Stimulated activated CD8-positive, alpha-beta memory T cell treated with anti-CD3 and anti-CD28 coated beads, Interleukin-12 subunit alpha, Interleukin-12 subunit beta, amount 100 ng/mL, for 1 hour (primary cell): ENCODE measurements at regions not wholly inside any gene's neighbourhood (a gene's known extent, or its start where the extent isn't known, plus 50 kb on each side); places are given as distances from the start of the nearest gene placed in this dataset.
"Not testable (repeated sequence)": the region's sequence is repeated elsewhere in the genome, so short reads cannot be mapped to it uniquely, and the experiment has no call there.

Experiments used
- DNase-seq: peaks from one replicate; pipeline ENCODE4 v3.0.0-alpha.2; 2020; ENCODE audit warnings: low read depth

DNA sequence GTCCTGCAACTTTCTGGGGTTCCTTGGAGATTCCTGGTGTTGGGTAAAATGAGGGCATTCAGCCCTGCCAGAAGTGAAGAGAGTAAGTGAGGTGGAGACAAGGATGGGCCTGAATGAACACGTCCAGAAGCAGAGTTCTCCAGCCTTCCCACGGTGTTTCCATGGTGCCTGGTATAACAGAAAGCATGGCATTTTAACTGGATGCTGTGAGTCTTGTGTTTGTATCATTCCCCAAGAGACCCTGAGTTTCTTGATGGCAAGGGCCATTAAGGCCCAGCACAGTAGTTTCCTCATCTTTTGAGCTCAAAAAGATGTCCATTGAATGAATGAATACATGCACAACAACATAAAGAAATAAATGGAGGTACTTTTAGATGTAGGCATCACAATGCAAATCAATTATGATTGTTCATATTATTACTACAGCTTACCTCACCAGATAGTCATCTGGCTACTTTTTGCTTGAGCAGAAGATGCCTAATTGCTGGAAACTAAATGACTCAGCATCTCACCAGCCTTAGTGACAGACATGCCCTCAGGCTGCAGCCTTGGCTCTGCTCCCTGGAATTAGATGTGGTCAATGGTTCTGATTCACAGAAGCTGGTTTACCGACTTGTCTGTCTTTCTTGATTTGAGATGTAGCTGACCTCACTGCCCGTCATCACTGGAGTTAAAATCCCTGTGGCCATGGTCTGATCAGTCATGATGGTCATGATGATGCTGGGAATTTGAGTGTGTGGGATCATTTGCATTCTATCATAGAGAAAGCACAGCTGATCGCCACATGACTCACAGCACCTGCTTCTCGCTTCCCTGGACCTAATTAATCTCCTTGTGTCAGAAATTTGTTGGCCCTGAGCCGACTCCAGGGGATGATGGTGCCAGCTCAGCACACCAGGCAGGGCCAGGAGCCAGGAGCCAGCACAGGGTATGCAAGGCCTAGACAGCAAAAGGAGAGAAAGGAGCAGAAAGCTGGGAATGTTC is 83.9 kb downstream of the CXCL12 start:
- no peak for DNase-seq

DNA sequence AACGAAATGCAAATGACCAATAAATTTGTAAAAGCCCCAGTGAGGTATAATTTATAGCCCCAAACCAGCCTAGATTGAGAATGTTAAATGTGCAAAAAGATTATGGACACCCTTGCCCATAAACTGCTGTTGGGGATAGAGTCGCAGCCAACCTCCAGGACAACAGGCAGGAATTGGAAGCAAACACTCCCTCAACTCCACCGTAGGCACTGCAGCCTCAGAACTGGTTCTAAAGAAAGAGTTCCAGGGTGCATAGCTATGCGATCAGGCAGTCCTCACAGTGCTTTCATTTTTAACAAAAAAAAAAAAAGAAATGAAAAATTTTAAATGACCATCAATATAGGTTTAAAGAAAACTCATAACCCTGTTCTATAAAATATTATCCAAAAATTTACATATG is 86.2 kb downstream of the CXCL12 start:
- DNase-seq = no peak

- no peak for DNase-seq
Measured at GRCh38 chr10:44297963-44298362, 86.9 kb downstream of the CXCL12 start.

DNA sequence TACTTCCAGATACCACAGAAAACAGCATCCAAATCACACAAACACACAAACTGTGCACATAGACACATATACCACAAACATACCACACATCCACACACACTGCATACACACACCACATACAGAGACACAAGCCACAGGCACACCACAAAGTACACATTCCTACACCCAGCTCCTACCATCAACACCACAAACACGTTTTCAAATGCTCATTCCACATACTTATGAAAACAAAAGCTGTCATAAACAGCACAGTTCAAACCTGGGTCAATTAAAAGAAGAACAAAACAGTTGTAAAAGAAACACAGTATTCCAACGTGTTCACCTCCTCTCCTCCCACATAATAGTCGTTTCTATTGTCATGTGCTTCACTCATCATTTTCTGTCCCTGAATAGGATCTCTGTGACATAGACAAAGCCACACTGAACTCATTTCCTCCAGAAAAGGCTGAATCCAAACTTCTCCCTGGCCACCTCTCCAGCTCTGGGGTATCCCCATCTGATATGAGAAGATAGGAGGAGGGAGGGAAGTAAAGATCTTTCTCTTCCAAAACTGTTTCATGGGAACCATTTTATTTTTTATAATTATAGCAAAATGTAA is 89.2 kb downstream of the CXCL12 start:
- DNase-seq = no peak

DNA sequence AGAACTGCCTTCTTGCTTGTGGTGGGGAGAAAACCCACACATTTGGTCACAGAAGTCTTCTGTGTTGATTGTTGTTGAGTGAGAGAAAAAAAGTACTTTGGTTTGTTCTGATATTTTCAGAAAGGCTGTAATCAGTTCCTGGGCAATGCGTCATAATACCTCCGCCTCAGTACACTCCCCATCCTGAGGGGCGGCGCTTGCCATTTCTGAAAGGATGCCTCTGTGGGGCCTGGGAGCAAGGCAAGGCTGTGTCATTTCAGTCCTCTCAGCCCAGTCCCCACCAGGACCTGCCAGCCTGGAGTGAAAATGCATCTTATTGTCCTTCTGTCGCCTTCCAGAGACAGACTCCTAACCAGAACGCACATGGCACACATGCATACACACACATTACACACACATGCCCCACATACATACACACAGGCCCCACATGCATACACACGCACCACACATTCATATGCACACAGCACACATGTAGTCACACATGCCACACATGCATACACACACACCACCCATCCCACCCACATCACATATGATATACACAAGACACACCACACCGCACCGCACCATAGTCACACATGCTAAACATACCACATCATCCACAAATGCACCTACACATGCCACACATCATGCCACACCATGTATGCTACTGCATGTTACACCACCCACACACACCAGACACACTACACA is 90.0 kb downstream of the CXCL12 start:
- no peak for DNase-seq

- DNase-seq = no peak
Measured at GRCh38 chr10:44293842-44294241, 91.1 kb downstream of the CXCL12 start.

DNA sequence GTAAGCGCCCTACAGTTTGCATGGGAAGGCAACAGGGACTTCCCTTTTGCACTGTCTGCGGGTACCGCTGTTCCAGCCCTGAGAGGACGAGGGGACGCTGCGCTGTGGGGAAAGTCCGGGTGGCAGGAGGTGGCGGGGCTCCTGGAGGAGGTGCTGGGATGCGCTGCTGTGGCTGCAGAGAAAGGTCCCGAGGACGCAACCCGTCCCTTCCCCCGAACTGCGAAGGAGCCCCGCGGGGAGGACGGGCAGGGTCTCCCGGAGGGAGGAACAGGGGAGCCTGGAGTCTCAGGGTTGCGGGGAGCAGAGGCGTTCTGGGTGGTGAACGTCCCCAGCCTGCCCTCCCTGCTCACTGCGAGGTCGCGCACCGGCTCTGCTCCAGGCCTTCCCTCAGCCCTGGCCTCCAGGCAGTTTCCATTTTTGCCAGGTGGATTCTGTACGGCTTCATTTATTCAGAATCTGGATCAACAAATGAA is 91.6 kb downstream of the CXCL12 start:
- DNase-seq = no peak

DNA sequence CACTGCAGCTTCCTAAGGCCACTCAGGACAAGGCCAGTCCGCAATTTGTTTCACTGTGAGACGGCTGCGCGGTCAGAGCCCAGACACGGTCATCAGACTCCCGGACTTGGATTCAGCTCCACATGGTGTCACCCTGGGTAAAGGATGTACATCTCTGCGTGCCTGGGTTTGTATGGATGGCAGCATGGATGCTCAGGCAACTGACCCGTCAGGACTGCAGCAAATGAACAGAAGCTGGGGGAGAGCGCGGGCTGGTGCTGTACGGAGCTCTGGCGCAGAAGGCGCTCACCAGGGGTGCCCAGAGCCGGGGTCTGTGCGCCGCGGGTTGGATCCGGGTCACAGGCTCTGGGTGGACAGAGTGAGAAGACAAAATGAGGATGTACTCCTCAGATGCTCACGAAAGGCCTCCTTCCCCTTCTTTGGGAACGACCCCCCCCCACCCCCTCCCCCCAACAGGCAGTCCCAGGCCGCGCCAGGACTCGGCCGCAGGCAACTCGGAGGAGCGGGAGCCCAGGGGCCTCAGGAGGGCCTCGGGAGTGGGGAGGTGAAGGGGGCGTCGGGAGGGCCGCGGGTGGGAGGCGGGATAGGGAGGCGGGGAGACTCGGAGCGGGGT is 92.4 kb downstream of the CXCL12 start:
- no peak for DNase-seq

DNA sequence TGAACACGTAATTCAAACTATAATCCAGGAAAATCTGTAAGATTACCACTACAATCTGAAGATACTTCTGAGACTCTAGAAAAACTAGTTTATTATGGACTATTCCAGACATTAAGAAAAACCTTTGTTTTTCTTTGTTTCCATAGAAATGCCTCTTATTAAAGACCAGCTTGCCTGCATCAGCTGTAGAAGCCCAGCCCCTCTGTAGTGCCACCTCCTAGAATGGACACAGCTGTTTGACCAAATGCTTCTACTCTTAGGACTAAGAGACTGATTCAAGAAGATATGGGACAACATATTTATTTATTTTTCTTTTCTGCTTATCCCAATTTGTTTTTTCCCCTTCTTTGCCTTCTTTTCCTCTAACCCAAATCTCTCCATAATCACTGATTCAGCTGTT is 93.8 kb downstream of the CXCL12 start:
- no peak for DNase-seq

GRCh38 chr10:44289125-44289524 is 95.8 kb downstream of the CXCL12 start:
- no peak for DNase-seq

GRCh38 chr10:44287408-44287807 is 97.5 kb downstream of the CXCL12 start:
- DNase-seq = no peak

GRCh38 chr10:44284198-44285084 is 100.5 kb downstream of the CXCL12 start:
- no peak for DNase-seq

DNA sequence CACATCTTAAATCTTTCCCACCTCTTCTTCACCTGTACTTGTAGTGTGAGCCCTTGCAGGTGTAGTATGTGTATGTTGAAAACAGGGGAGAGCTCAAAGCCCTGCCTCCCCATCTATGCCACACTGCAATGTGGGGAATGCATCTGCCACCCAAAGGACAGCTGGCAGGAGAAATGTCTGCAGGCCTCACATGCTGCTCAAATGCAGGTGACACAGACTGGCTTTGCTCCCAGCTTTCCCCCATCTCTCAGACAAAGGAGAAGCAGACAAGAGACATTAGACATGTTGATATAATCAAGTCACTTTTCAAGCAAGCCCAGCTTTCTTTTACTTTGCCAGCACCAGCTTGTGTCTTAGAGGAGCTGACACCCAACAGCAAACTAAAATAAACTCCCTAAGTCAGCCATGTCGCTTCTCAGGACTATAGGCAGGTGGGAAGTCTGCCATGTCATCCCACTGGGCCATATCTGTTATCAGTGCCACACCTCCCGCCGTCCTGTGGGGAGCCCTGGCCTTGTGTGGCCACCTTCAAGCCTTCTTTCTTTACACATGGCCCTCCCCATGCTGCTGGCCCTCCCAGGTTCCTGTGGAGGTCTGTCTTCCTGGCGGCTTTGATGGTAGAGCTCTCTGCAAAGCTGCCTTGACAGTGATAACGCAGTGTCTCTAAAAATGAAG is 102.1 kb downstream of the CXCL12 start:
- no peak for DNase-seq

DNA sequence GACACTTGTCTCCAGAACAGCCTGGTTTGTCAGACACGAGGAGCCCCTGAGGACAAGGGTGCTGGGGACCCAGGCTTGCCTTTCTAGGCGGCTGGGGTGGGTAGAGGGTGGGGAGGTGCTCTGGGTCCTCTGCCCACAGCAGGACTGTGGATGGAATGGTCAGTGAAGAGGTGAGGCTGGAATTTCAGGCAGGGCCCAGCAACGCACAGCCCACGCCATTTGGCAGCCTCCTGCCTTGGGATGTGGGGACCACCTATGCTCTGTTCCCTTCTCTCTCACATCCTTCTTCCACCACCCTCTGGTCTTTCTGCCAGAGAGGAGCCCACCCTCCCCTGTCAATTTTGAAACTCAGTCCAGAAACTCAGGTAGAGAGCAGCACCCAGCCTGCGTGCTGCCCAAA is 103.2 kb downstream of the CXCL12 start:
- DNase-seq = no peak

- DNase-seq = no peak
Measured at GRCh38 chr10:44281089-44281613, 103.7 kb downstream of the CXCL12 start.

- no peak for DNase-seq
Measured at GRCh38 chr10:44280226-44281014, 104.5 kb downstream of the CXCL12 start.

DNA sequence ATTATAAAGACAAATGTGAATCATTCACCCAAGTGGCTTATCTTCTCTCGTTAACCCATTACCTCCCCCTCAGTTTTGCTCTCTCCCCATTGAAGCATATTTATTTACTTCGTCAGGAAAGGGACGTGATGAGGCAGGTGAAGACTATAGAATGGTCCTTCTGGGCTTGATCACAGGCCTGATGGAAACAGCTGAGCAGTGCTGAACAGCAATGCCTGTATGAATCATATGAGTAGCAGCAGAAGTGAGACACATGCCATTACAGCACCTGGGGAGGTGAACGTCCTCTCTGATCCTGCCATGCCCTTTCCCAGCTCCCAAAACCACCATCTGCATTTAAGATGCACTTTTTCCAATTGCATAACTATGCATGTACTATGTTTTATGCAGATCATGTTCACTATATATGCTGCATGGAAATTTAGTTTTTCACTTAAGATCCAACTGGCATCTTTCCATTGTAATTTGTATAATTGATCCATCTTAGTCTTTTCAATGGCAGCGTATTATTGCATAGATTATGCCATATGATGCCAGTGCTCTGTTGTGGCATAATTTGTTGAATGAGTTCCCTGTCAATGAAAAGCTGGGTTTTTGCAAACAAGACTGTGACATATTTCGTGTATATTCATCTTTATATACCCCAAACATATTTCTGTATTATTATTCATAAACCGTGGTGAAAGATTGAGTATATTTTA is 105.3 kb downstream of the CXCL12 start:
- no peak for DNase-seq

DNA sequence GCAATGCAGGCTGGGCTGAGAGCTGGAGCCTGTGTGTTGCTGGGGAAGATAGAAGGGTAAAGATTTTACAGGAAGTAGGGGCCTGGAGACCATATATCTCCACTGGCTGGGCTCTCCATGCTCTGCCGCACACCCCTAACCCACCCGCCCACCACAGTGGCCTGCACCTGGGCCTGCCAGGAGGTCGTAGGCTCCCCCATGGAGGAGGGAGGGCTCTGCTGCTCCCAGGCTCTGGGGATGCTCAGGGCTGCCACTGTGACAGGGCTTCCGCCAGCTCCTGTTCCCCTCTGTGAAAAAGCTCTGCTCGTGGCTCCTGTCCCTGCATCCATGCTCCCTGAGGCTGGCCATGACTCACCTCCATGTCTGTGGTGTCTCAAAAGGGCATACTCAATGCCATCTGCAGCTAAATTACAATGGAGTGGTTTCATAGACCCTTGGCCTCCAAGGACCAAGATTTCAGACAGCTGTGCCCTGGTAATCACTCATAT is 106.0 kb downstream of the CXCL12 start:
- DNase-seq = no peak

- DNase-seq = not testable (repeated sequence)
Measured at GRCh38 chr10:44268435-44268948, 116.4 kb downstream of the CXCL12 start.
